Neuronal stem cell (in vitro differentiated cells): ENCODE measurements at regions not wholly inside any gene's neighbourhood (a gene's known extent, or its start where the extent isn't known, plus 50 kb on each side); places are given as distances from the start of the nearest gene placed in this dataset.

Experiments used
- DNase-seq: peaks from one replicate; pipeline ENCODE4 v3.0.0-alpha.2; 2013; ENCODE audit warnings: low spot score
- H2AFZ ChIP-seq: one replicate; pipeline ENCODE4 v1.6.1; 2013; ENCODE audit warnings: mild to moderate bottlenecking, low read length, inconsistent platforms
- H2AK5ac ChIP-seq: 2 replicates; pipeline ENCODE4 v1.6.1; 2013; ENCODE audit warnings: low read depth, mild to moderate bottlenecking, inconsistent platforms, low read length, moderate library complexity, mixed read lengths
- H2BK120ac ChIP-seq: 2 replicates; pipeline ENCODE4 v1.6.1; 2013; ENCODE audit warnings: low read depth, mild to moderate bottlenecking, inconsistent platforms, low read length, moderate library complexity, mixed read lengths
- H2BK12ac ChIP-seq: one replicate; pipeline ENCODE4 v1.6.1; 2013; ENCODE audit warnings: low read length, inconsistent platforms
- H2BK15ac ChIP-seq: 2 replicates; pipeline ENCODE4 v1.6.1; 2013; ENCODE audit warnings: mild to moderate bottlenecking, low read length, inconsistent platforms, mixed read lengths
- H2BK5ac ChIP-seq: one replicate; pipeline ENCODE4 v1.6.1; 2013; ENCODE audit warnings: inconsistent platforms, mild to moderate bottlenecking, low read length, moderate library complexity
- H3K14ac ChIP-seq: one replicate; pipeline ENCODE4 v1.6.1; 2013; ENCODE audit warnings: low read length, inconsistent platforms
- H3K18ac ChIP-seq: 2 replicates; pipeline ENCODE4 v1.6.1; 2013; ENCODE audit warnings: low read length, inconsistent platforms
- H3K23ac ChIP-seq: 2 replicates; pipeline ENCODE4 v1.6.1; 2013; ENCODE audit warnings: low read depth, mild to moderate bottlenecking, mixed read lengths, low read length, inconsistent platforms; ENCODE audit not compliant: poor library complexity
- H3K27ac ChIP-seq: replicated peaks from 3 replicates; pipeline ENCODE4 v1.5.1; 2013; ENCODE audit warnings: low read length, inconsistent platforms
- H3K27me3 ChIP-seq, 3 experiments: 2 replicates each; pipeline ENCODE4 v1.6.1; 2013; ENCODE audit warnings: low read length in 3 of 3, mild to moderate bottlenecking in 2 of 3, inconsistent platforms in 1 of 3, low read depth in 1 of 3, mixed read lengths in 1 of 3, moderate library complexity in 1 of 3; ENCODE audit not compliant: control insufficient read depth in 3 of 3, insufficient read depth in 3 of 3
- H3K36me3 ChIP-seq, 2 donors: replicated peaks in 1 of 2; 2 replicates each; pipeline ENCODE4 v1.6.1; 2013; ENCODE audit warnings: low read length in 2 of 2; ENCODE audit not compliant: control insufficient read depth in 2 of 2, insufficient read depth in 2 of 2
- H3K4ac ChIP-seq: 2 replicates; pipeline ENCODE4 v1.6.1; 2013; ENCODE audit warnings: inconsistent platforms, mild to moderate bottlenecking, low read length, moderate library complexity
- H3K4me1 ChIP-seq, 2 donors: 1 replicate in 1 of 2; 2 replicates in 1 of 2; pipeline ENCODE4 v1.6.1; 2013; ENCODE audit warnings: low read length in 2 of 2, low read depth in 1 of 2; ENCODE audit not compliant: control insufficient read depth in 2 of 2, insufficient read depth in 1 of 2
- H3K4me2 ChIP-seq: one replicate; pipeline ENCODE4 v1.6.1; 2013; ENCODE audit warnings: mild to moderate bottlenecking, low read length, inconsistent platforms; ENCODE audit not compliant: insufficient read depth, poor library complexity, severe bottlenecking
- H3K4me3 ChIP-seq, 2 donors: 2 replicates each; pipeline ENCODE4 v1.5.1; 2013; ENCODE audit warnings: low read length in 2 of 2, mild to moderate bottlenecking in 2 of 2, inconsistent platforms in 1 of 2, moderate library complexity in 1 of 2
- H3K79me1 ChIP-seq: one replicate; pipeline ENCODE4 v1.6.1; 2013; ENCODE audit warnings: low read depth, mild to moderate bottlenecking, inconsistent platforms, low read length, moderate library complexity
- H3K9ac ChIP-seq: one replicate; pipeline ENCODE4 v1.6.1; 2013; ENCODE audit warnings: mild to moderate bottlenecking, low read depth, low read length, inconsistent platforms; ENCODE audit not compliant: poor library complexity
- H3K9me3 ChIP-seq, 2 donors: replicated peaks in 1 of 2; 2 replicates each; pipeline versions ENCODE3 to v1.6.1; 2013; ENCODE audit warnings: low read length in 2 of 2, mild to moderate bottlenecking in 2 of 2, inconsistent platforms in 1 of 2, low read depth in 1 of 2, mixed read lengths in 1 of 2, moderate library complexity in 1 of 2; ENCODE audit not compliant: control insufficient read depth in 2 of 2, insufficient read depth in 1 of 2
- H4K8ac ChIP-seq: one replicate; pipeline ENCODE4 v1.6.1; 2013; ENCODE audit warnings: low read depth, mild to moderate bottlenecking, inconsistent platforms, low read length, moderate library complexity
- H4K91ac ChIP-seq: one replicate; pipeline ENCODE4 v1.6.1; 2013; ENCODE audit warnings: low read length, low read depth, mild to moderate bottlenecking, inconsistent platforms; ENCODE audit not compliant: poor library complexity
- WGBS, 2 donors: extraction: QIAGEN DNeasy Blood & Tissue Kit; methylation state at CpG; one replicate each; pipeline ENCODE4 v1.1.7; 2013; ENCODE audit warnings: missing lambda C conversion rate in 2 of 2, mixed read lengths in 1 of 2; ENCODE audit not compliant: insufficient read length in 2 of 2, insufficient replicate concordance in 1 of 2; ENCODE audit errors: extremely low coverage in 2 of 2; 5-methylcytosine and 5-hydroxymethylcytosine counted together

GRCh38 chr1:222099746-222100145 lies 357.9 kb upstream of the DUSP10 start:
- no CpG with 5 or more reads among the region's 2 CpGs for WGBS, 2 donors
- DNase-seq = no peak
- Histone ChIP-seq H3K4me2 (no peak overlapping the region), H2BK15ac (no peak overlapping the region), H2BK5ac (no peak overlapping the region), H3K14ac (no peak overlapping the region), H2BK120ac (no peak overlapping the region), H2AFZ (no peak overlapping the region), H4K91ac (no peak overlapping the region), H3K9ac (no peak overlapping the region), H3K4me1 (peaks cover 0 to 7% of the 10 kb centered on the region in 2 donors), H3K23ac (no peak overlapping the region), H2AK5ac (no peak overlapping the region), H3K4ac (no peak overlapping the region), H3K4me3 (no peak overlapping the region), H3K27me3 (no peaks in the 10 kb centered on the region), H3K79me1 (no peaks in the 10 kb centered on the region), H3K27ac (no peak overlapping the region), H3K9me3 (no peaks in the 10 kb centered on the region), H4K8ac (no peak overlapping the region), H3K36me3 (no peaks in the 10 kb centered on the region), H3K18ac (no peak overlapping the region), H2BK12ac (no peak overlapping the region)

GRCh38 chr1:222098404-222098803 lies 356.5 kb upstream of the DUSP10 start:
- no peak overlapping the region for H2AFZ ChIP-seq
- H3K27me3 ChIP-seq = no peaks in the 10 kb centered on the region
- H3K36me3 ChIP-seq = no peaks in the 10 kb centered on the region
- no peak overlapping the region for H4K8ac ChIP-seq
- no peak overlapping the region for H2AK5ac ChIP-seq
- DNase-seq = no peak
- H2BK15ac ChIP-seq = no peak overlapping the region
- no peak overlapping the region for H2BK120ac ChIP-seq
- no peak overlapping the region for H2BK12ac ChIP-seq
- H3K4ac ChIP-seq = no peak overlapping the region
- no peak overlapping the region for H4K91ac ChIP-seq
- H2BK5ac ChIP-seq = no peak overlapping the region
- H3K4me3 ChIP-seq = no peak overlapping the region
- no CpG with 5 or more reads among the region's 2 CpGs for WGBS, 2 donors
- no peaks in the 10 kb centered on the region for H3K9me3 ChIP-seq
- no peaks in the 10 kb centered on the region for H3K79me1 ChIP-seq
- no peaks in the 10 kb centered on the region for H3K4me1 ChIP-seq
- H3K14ac ChIP-seq = no peak overlapping the region
- no peak overlapping the region for H3K18ac ChIP-seq
- no peak overlapping the region for H3K23ac ChIP-seq
- no peak overlapping the region for H3K4me2 ChIP-seq
- H3K27ac ChIP-seq = no peak overlapping the region
- no peak overlapping the region for H3K9ac ChIP-seq

GRCh38 chr1:222097588-222097987 lies 355.7 kb upstream of the DUSP10 start:
- no CpG with 5 or more reads among the region's 4 CpGs for WGBS, 2 donors
- Histone ChIP-seq H3K36me3 (no peaks in the 10 kb centered on the region), H3K9ac (no peak overlapping the region), H4K91ac (no peak overlapping the region), H3K9me3 (no peaks in the 10 kb centered on the region), H3K4me1 (no peaks in the 10 kb centered on the region), H2BK120ac (no peak overlapping the region), H2BK15ac (no peak overlapping the region), H3K18ac (no peak overlapping the region), H4K8ac (no peak overlapping the region), H3K14ac (no peak overlapping the region), H3K4me2 (no peak overlapping the region), H2BK5ac (no peak overlapping the region), H3K4ac (no peak overlapping the region), H3K79me1 (no peaks in the 10 kb centered on the region), H3K27ac (no peak overlapping the region), H3K4me3 (no peak overlapping the region), H2AK5ac (no peak overlapping the region), H2BK12ac (no peak overlapping the region), H3K27me3 (no peaks in the 10 kb centered on the region), H2AFZ (no peak overlapping the region), H3K23ac (no peak overlapping the region)
- DNase-seq = no peak

GRCh38 chr1:222096883-222097282 lies 355.0 kb upstream of the DUSP10 start:
- Histone ChIP-seq H2BK120ac (no peak overlapping the region), H3K27me3 (no peaks in the 10 kb centered on the region), H3K4me2 (no peak overlapping the region), H3K4ac (no peak overlapping the region), H2AK5ac (no peak overlapping the region), H2BK15ac (no peak overlapping the region), H3K4me1 (no peaks in the 10 kb centered on the region), H3K9ac (no peak overlapping the region), H4K8ac (no peak overlapping the region), H3K27ac (no peak overlapping the region), H3K18ac (no peak overlapping the region), H3K4me3 (no peak overlapping the region), H3K9me3 (no peaks in the 10 kb centered on the region), H2AFZ (no peak overlapping the region), H3K14ac (no peak overlapping the region), H3K36me3 (no peaks in the 10 kb centered on the region), H2BK5ac (no peak overlapping the region), H3K79me1 (no peaks in the 10 kb centered on the region), H4K91ac (no peak overlapping the region), H2BK12ac (no peak overlapping the region), H3K23ac (no peak overlapping the region)
- WGBS, 2 donors = no CpG with 5 or more reads among the region's 4 CpGs
- no peak for DNase-seq
